GM18867 (cell line): ENCODE measurements at regions not wholly inside any gene's neighbourhood (a gene's known extent, or its start where the extent isn't known, plus 50 kb on each side); places are given as distances from the start of the nearest gene placed in this dataset.

Source experiments
- ATAC-seq: cut with Tn5 transposase; IDR thresholded peaks from one replicate; pipeline ENCODE4 v1.9.1; 2021; ENCODE audit warnings: mild to moderate bottlenecking, moderate library complexity; ENCODE audit not compliant: unreplicated experiment

DNA sequence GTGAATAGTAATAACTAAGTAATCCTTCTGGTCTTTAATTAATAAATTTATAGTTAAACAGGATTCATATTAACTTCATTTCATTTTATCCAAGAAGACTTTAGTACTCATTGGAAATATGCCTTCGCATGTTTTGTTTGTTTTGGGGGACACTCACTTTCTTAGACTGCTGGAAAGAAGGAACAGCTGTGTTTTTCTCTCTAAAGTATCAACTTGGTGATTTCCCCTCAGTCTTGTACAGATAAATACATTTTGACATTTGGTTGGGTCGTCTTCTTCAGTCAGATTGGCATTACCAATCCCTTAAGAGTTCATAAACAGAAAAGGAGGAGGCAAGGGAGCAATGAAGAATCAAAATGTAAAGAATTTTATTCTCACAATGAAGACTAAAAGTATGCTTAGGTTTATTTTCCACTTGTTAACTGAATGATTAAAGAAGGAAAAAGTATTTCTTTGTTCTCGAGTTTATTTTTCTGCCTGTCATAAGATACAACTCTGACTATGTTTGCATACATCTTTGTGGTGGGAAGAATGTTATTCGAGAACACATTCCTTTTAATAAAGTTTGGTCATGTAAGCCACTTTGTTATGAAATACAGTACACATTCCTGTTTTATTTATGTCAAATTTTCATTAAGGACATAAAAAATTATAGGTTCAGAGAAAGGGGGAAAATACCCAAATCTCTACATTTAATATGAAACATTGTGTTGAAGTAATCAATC is 140.2 kb downstream of the GMNC start:
- no peak for ATAC-seq

DNA sequence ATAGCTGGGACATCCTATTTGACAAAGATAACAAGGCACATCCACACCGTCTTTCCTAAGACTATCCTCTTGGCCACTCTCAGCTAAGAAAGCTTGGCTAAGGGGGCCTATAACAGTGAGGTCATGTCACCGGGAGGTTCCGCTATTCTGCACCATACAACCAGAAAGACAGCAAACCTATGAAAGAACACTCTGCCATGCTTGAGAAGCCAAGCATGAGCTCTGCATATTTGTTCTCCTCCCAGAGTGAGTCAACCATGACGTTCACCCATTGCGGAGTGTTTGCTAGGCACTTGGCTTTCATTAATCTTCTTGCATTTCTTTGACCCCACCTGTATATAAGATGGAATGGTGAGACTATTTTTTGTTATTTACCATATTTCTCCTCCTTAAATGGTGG is 141.2 kb downstream of the GMNC start:
- ATAC-seq = peak; percentile 95

DNA sequence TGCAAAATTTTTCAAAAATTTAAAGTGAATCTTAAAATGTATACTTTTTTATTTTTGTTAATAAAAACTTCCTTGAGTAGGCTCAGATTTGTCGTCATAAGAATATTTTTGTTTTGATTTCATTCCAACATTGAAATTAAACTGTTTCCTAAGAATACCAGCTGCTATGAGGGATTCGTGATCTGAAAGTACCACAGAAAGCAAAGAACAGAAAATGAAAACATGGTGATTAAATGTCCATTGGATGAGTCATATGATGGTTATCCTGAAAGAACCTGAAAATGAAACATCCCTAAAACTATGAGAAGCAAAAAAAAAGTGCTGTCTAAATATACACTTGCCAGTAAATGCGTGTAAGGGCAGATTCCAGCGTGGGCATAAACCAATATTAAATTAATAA is 143.8 kb downstream of the GMNC start:
- ATAC-seq = no peak

DNA sequence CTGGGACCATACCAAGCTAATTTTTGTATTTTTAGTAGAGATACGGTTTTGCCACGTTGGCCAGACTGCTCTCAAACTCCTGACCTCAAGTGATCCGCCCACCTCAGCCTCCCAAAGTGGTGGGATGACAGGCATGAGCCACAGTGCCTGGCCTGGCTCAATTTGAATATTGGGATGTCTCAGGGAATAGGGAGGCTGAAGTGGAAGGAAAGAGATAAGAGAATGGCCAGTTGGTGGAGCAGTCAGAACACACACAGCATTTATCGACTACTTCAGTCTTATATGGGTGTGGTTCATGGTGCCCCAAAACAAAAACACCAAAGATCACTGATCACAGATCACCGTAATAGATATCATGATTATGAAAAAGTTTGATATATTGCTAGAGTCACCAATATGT is 144.4 kb downstream of the GMNC start:
- no peak for ATAC-seq

DNA sequence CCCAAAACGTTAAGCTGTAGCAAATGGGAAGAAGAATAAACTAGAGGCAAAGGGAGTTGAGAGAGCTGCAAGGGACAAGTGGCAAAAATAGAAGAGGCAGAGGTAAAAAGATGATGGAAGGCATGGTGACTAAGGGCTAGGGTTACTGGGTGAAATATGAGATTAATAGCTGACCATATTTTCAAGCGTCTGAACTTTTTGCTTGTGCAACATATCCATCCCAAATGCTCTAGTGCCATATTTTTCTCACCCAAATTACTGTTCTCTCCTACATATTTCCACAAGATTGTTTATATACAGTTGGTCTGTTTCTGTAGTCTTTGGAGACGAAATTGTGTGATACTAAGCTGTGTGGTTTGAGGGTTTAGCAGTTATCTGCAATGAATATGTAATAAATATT is 145.5 kb downstream of the GMNC start:
- ATAC-seq = no peak

DNA sequence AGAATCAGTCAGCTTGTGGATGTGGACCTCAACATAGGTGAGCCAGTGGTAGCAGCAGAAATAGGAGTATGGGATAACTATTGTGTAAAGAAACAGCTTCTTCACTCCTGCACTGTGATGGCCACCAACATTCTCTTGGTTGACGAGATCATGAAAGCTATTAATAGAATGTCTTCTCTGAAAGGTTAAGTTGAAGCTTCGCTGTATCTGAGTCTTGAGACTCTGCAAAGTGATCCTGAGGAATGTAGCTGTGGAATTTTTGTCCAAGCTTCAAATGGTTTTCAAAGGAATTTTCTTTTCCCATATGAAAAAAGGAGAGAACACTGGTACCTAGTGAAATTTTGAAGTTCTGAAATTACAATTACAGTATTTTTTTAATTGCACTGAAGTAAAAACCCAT is 146.3 kb downstream of the GMNC start:
- no peak for ATAC-seq

DNA sequence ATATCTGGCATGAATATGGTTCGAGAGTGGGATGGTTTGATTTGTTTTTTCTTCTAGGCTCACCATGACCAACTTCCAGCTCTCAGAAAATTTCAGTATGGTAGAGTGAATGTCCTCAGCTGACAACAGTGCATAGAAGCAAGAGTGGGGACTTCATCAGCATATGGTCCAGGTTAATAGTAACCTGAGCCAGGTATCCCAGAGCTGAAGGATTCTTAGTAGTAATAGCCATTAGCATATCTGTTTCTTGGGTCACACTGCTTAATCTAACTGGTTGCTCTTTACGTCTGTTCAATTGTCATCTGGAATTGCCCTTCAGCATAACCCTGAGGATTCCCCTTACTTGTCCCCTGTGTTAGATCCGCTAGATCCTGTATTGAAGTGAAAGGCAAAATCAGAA is 151.8 kb downstream of the GMNC start:
- no peak for ATAC-seq

DNA sequence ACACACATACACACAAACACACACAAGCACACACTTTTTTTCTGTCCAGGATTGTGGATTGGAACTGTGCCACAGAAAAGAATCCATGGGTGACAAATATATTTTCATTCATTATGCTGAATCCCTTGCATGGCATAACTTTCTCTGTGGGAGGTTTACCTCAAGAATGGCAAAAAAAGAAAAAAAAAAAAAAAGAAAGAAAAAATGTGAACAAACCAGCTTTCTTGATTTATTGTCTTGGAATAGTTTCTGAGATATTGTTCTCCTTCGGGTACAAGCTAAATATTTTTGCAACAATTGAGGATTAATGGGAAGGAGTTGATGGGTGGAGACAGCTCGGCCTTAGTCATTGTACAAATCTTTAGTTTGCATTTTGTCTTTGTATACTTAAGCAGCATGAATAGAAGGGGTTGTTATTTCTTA is 153.1 kb downstream of the GMNC start:
- ATAC-seq = no peak
